ENCODE measurements at regions not wholly inside any gene's neighbourhood (a gene's known extent, or its start where the extent isn't known, plus 50 kb on each side); places are given as distances from the start of the nearest gene placed in this dataset.

DNA sequence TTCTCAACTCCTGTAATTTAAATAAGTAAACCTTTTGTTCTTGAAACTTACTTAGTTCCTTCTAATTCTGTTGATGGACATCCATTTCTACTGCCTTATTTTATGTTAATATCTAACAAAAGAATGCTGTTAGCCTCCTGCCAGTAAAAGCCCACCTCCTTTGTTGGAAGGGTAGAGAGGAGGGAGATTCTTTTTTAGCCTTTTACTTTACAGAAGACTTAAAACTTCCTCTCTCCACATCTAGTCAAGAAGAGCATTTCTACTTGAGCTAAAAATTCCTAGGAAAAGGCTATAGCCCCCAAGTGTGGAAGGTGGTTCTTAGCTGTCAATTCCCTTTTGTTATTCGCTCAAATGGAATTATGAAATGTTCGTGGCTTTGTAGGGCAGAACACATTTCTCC is 118.7 kb downstream of the ZIC3 start:
- CTCF ChIA-PET, result no interaction called here
- no peak overlapping the region for H3K4me3 Mint-ChIP-seq
- TF ChIP-seq, protein P1, sequence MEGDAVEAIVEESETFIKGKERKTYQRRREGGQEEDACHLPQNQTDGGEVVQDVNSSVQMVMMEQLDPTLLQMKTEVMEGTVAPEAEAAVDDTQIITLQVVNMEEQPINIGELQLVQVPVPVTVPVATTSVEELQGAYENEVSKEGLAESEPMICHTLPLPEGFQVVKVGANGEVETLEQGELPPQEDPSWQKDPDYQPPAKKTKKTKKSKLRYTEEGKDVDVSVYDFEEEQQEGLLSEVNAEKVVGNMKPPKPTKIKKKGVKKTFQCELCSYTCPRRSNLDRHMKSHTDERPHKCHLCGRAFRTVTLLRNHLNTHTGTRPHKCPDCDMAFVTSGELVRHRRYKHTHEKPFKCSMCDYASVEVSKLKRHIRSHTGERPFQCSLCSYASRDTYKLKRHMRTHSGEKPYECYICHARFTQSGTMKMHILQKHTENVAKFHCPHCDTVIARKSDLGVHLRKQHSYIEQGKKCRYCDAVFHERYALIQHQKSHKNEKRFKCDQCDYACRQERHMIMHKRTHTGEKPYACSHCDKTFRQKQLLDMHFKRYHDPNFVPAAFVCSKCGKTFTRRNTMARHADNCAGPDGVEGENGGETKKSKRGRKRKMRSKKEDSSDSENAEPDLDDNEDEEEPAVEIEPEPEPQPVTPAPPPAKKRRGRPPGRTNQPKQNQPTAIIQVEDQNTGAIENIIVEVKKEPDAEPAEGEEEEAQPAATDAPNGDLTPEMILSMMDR (IDR thresholded peaks at IDR 0.05), result no peak
- H3K36me3 Mint-ChIP-seq (ENCODE audit: low read depth), result no peaks in the 10 kb centered on the region
- no peaks in the 10 kb centered on the region for H3K27me3 Mint-ChIP-seq
- ATAC-seq, result no peak
- DNase-seq, result no peak
- H3K4me1 Mint-ChIP-seq (ENCODE audit: low read depth), result no peaks in the 10 kb centered on the region
- no peaks in the 10 kb centered on the region for H3K9me3 Mint-ChIP-seq
- intact Hi-C loops (cut with micrococcal nuclease), result no loop called here
- H3K27ac Mint-ChIP-seq, result no peak overlapping the region
- POLR2A ChIA-PET, result no interaction called here

DNA sequence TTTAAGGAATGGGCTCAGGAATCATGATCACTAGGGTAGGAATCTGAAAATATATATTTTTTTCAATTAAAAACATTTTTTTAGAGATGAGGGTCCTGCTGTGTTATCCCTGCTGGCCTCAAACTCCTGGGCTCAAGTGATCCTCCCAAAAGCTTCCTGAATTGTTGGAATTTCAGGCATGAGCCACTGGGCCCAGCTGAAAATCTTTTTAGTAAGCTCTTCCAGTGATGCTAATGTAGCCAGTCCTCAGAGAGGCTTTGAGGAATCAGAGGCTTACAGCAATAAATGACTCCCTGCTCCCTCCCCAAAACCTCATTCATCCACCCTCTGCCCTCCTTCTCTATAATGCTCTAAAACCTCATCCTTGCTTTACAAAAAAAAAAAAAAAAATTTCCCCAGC is 129.5 kb downstream of the ZIC3 start:
- TF ChIP-seq, protein P1 (IDR thresholded peaks at IDR 0.05), result no peak
- intact Hi-C loops (cut with micrococcal nuclease), result no loop called here
- Mint-ChIP-seq H3K4me3 (no peak overlapping the region), H3K27me3 (no peaks in the 10 kb centered on the region), H3K9me3 (no peaks in the 10 kb centered on the region), H3K4me1 (ENCODE audit: low read depth) (no peaks in the 10 kb centered on the region), H3K36me3 (ENCODE audit: low read depth) (no peaks in the 10 kb centered on the region), H3K27ac (no peak overlapping the region)
- POLR2A ChIA-PET, result no interaction called here
- DNase-seq, result no peak
- ATAC-seq, result no peak
- CTCF ChIA-PET, result no interaction called here

DNA sequence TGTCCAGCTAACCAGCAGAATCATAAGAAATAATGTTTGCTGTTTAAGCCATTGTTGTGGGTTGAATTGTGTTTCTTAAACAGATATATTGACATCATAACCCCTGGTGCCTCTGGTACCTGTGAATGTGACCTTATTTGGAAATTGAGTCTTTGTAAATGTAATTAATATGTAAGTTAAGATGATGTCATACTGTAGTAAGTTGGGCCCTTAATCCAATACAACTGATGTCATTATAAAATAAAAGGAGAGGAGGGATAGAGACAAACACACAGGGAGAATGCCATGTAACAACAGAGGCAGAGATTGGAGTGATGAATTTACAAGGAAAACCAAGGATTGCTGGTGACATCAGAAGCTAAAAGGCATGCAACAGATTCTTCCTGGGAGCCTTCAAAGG is 141.4 kb downstream of the ZIC3 start:
- ChIA-PET CTCF (no interaction called here), POLR2A (no interaction called here)
- H3K27me3 Mint-ChIP-seq, result no peaks in the 10 kb centered on the region
- TF ChIP-seq, protein P1 (IDR thresholded peaks at IDR 0.05), result no peak
- H3K4me1 Mint-ChIP-seq (ENCODE audit: low read depth), result no peaks in the 10 kb centered on the region
- H3K27ac Mint-ChIP-seq, result no peak overlapping the region
- H3K9me3 Mint-ChIP-seq, result no peaks in the 10 kb centered on the region
- H3K36me3 Mint-ChIP-seq (ENCODE audit: low read depth), result no peaks in the 10 kb centered on the region
- H3K4me3 Mint-ChIP-seq, result no peak overlapping the region
- intact Hi-C loops (cut with micrococcal nuclease), result no loop called here
- ATAC-seq, result no peak
- DNase-seq, result no peak

DNA sequence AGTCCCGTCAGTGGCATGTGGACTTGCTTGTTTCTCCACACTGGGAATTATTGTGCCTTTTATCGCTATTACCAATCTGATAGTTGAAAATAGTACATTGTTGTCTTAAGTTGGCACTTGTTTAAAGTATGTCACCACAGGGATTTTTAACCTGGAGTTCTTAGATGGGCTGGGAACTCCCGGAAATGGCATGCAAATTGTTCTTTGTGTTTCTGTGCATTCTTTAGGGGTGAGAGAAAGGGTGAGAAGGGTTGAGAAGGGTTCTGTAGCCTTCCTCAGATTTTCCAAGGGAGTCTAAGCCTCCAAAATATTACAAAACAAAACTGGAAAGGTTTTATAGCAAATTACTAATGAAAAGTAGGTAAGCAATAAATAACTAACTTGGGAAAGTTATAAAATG is 176.9 kb downstream of the ZIC3 start:
- H3K4me3 Mint-ChIP-seq, result no peak overlapping the region
- no peak overlapping the region for H3K27ac Mint-ChIP-seq
- no peaks in the 10 kb centered on the region for H3K9me3 Mint-ChIP-seq
- H3K36me3 Mint-ChIP-seq (ENCODE audit: low read depth), result no peaks in the 10 kb centered on the region
- DNase-seq, result no peak
- TF ChIP-seq, protein P1 (IDR thresholded peaks at IDR 0.05), result no peak
- CTCF ChIA-PET, result no interaction called here
- no peaks in the 10 kb centered on the region for H3K4me1 Mint-ChIP-seq (ENCODE audit: low read depth)
- POLR2A ChIA-PET, result no interaction called here
- intact Hi-C loops (cut with micrococcal nuclease), result no loop called here
- H3K27me3 Mint-ChIP-seq, result no peaks in the 10 kb centered on the region
- ATAC-seq, result no peak

DNA sequence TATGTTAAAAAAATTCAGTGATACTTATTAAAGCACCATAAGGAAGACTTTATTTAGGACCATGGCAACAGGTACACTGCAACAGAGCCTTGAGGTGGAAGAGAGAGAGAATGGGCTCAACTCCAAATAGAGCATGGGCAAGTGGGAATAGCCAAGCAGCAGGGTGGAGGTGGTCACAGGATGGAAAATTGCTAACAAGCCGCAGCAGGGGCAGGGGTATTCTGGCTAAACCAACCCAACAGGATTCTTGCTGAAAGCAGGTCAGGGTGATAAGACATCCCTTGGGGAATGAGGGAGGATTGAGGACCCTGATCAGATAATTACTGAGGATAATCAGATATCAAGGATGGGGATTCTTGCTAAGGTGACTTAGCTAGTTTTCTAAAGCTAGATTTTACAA is 177.5 kb downstream of the ZIC3 start:
- H3K27ac Mint-ChIP-seq, result no peak overlapping the region
- no peaks in the 10 kb centered on the region for H3K27me3 Mint-ChIP-seq
- no peaks in the 10 kb centered on the region for H3K4me1 Mint-ChIP-seq (ENCODE audit: low read depth)
- no peak for ATAC-seq
- TF ChIP-seq, protein P1 (IDR thresholded peaks at IDR 0.05), result no peak
- POLR2A ChIA-PET, result no interaction called here
- no peaks in the 10 kb centered on the region for H3K9me3 Mint-ChIP-seq
- DNase-seq, result no peak
- intact Hi-C loops (cut with micrococcal nuclease), result no loop called here
- no peak overlapping the region for H3K4me3 Mint-ChIP-seq
- H3K36me3 Mint-ChIP-seq (ENCODE audit: low read depth), result no peaks in the 10 kb centered on the region
- CTCF ChIA-PET, result no interaction called here
